ENCODE measurements at regions not wholly inside any gene's neighbourhood (a gene's known extent, or its start where the extent isn't known, plus 50 kb on each side); places are given as distances from the start of the nearest gene placed in this dataset.

- no peaks in the 10 kb centered on the region for H3K36me3 ChIP-seq (ENCODE audit: control insufficient read depth in 4 of 4, insufficient read depth in 4 of 4, low read length in 4 of 4)
- no peak for TF ChIP-seq CTCF (IDR thresholded peaks at IDR 0.05; ENCODE audit: control extremely low read depth, extremely low read depth)
- WGBS, 2 donors, result 58 to 72% methylated on average over 4 of the region's 4 CpGs
- H3K4me1 ChIP-seq (ENCODE audit: control insufficient read depth in 5 of 5, insufficient read depth in 5 of 5, low read length in 5 of 5), result no peaks in the 10 kb centered on the region
- H3K27ac ChIP-seq (ENCODE audit: low read depth in 1 of 2, low read length in 1 of 2), result no peak overlapping the region
- no peak overlapping the region for H3K9ac ChIP-seq (ENCODE audit: insufficient read depth in 1 of 2, low read length in 2 of 2)
- H3K4me3 ChIP-seq, result no peak overlapping the region
- no peaks in the 10 kb centered on the region for H3K9me3 ChIP-seq (ENCODE audit: control insufficient read depth in 4 of 4, insufficient read depth in 3 of 4, low read length in 3 of 4)
- ATAC-seq (ENCODE audit: insufficient read depth, low FRiP score) (no peak), DNase-seq (no peak)
- no peaks in the 10 kb centered on the region for H3K27me3 ChIP-seq (ENCODE audit: control insufficient read depth in 3 of 3, insufficient read depth in 3 of 3, low read length in 2 of 3)
Observed at GRCh38 chr6:51268666-51269065, 450.0 kb downstream of the TFAP2B start.

GRCh38 chr6:51269876-51270275, 451.2 kb downstream of the TFAP2B start:
- Histone ChIP-seq H3K27ac (ENCODE audit: low read depth in 1 of 2, low read length in 1 of 2) (no peak overlapping the region), H3K9me3 (ENCODE audit: control insufficient read depth in 4 of 4, insufficient read depth in 3 of 4, low read length in 3 of 4) (no peaks in the 10 kb centered on the region), H3K27me3 (ENCODE audit: control insufficient read depth in 3 of 3, insufficient read depth in 3 of 3, low read length in 2 of 3) (no peaks in the 10 kb centered on the region), H3K36me3 (ENCODE audit: control insufficient read depth in 4 of 4, insufficient read depth in 4 of 4, low read length in 4 of 4) (no peaks in the 10 kb centered on the region), H3K9ac (ENCODE audit: insufficient read depth in 1 of 2, low read length in 2 of 2) (no peak overlapping the region), H3K4me3 (no peak overlapping the region), H3K4me1 (ENCODE audit: control insufficient read depth in 5 of 5, insufficient read depth in 5 of 5, low read length in 5 of 5) (no peaks in the 10 kb centered on the region)
- ATAC-seq (ENCODE audit: insufficient read depth, low FRiP score) (no peak), DNase-seq (no peak)
- no peak for TF ChIP-seq CTCF (IDR thresholded peaks at IDR 0.05; ENCODE audit: control extremely low read depth, extremely low read depth)

GRCh38 chr6:51271615-51272014, 452.9 kb downstream of the TFAP2B start:
- DNase-seq, result no peak
- H3K36me3 ChIP-seq (ENCODE audit: control insufficient read depth in 4 of 4, insufficient read depth in 4 of 4, low read length in 4 of 4), result no peaks in the 10 kb centered on the region
- no peaks in the 10 kb centered on the region for H3K27me3 ChIP-seq (ENCODE audit: control insufficient read depth in 3 of 3, insufficient read depth in 3 of 3, low read length in 2 of 3)
- no peak for TF ChIP-seq CTCF (IDR thresholded peaks at IDR 0.05; ENCODE audit: control extremely low read depth, extremely low read depth)
- H3K27ac ChIP-seq (ENCODE audit: low read depth in 1 of 2, low read length in 1 of 2), result no peak overlapping the region
- H3K9ac ChIP-seq (ENCODE audit: insufficient read depth in 1 of 2, low read length in 2 of 2), result no peak overlapping the region
- no peaks in the 10 kb centered on the region for H3K4me1 ChIP-seq (ENCODE audit: control insufficient read depth in 5 of 5, insufficient read depth in 5 of 5, low read length in 5 of 5)
- 71 to 73% methylated on average over 1 of the region's 1 CpG for WGBS, 2 donors
- no peak for ATAC-seq (ENCODE audit: insufficient read depth, low FRiP score)
- no peak overlapping the region for H3K4me3 ChIP-seq
- H3K9me3 ChIP-seq (ENCODE audit: control insufficient read depth in 4 of 4, insufficient read depth in 3 of 4, low read length in 3 of 4), result no peaks in the 10 kb centered on the region

GRCh38 chr6:51273228-51273961, 454.7 kb downstream of the TFAP2B start:
- 49 to 61% methylated on average over 5 of the region's 5 CpGs for WGBS, 2 donors
- DNase-seq (peak in 1 of 3 donors; percentile 1), ATAC-seq (ENCODE audit: insufficient read depth, low FRiP score) (peak; percentile 82)
- H3K9me3 ChIP-seq (ENCODE audit: control insufficient read depth in 4 of 4, insufficient read depth in 3 of 4, low read length in 3 of 4), result no peaks in the 10 kb centered on the region
- H3K27ac ChIP-seq (ENCODE audit: low read depth in 1 of 2, low read length in 1 of 2), result no peak overlapping the region
- H3K4me3 ChIP-seq, result no peak overlapping the region
- H3K9ac ChIP-seq (ENCODE audit: insufficient read depth in 1 of 2, low read length in 2 of 2), result no peak overlapping the region
- H3K4me1 ChIP-seq (ENCODE audit: control insufficient read depth in 5 of 5, insufficient read depth in 5 of 5, low read length in 5 of 5), result no peaks in the 10 kb centered on the region
- H3K36me3 ChIP-seq (ENCODE audit: control insufficient read depth in 4 of 4, insufficient read depth in 4 of 4, low read length in 4 of 4), result no peaks in the 10 kb centered on the region
- TF ChIP-seq CTCF (IDR thresholded peaks at IDR 0.05; ENCODE audit: control extremely low read depth, extremely low read depth), result no peak
- H3K27me3 ChIP-seq (ENCODE audit: control insufficient read depth in 3 of 3, insufficient read depth in 3 of 3, low read length in 2 of 3), result no peaks in the 10 kb centered on the region
